OCI-LY3 (cell line): ENCODE measurements at regions not wholly inside any gene's neighbourhood (a gene's known extent, or its start where the extent isn't known, plus 50 kb on each side); places are given as distances from the start of the nearest gene placed in this dataset.

Experiments
- H2AFZ ChIP-seq: fragments of 200-600, 300-600 bp; shearing (Covaris generic); 2 replicates; pipeline ENCODE4 v1.6.0; 2014; ENCODE audit warnings: antibody characterized with exemption, low read depth, low read length
- H3K27ac ChIP-seq: fragments of 200-600, 300-600 bp; sonication (generic); 2 replicates; pipeline ENCODE4 v1.5.1; 2014; ENCODE audit warnings: mild to moderate bottlenecking, low read length, moderate library complexity, mixed read lengths
- H3K27me3 ChIP-seq: fragments of 200-600, 300-600 bp; sonication (generic); 2 replicates; pipeline ENCODE4 v1.6.1; 2014; ENCODE audit warnings: low read depth, low read length, mixed read lengths
- H3K36me3 ChIP-seq: fragments of 200-600, 300-600 bp; sonication (generic); replicated peaks from 2 replicates; pipeline ENCODE3; 2014; ENCODE audit warnings: low read depth, low read length, mixed read lengths
- H3K4me1 ChIP-seq: fragments of 300-600, 200-600 bp; sonication (generic); 2 replicates; pipeline ENCODE4 v1.6.1; 2014; ENCODE audit warnings: low read length, mixed read lengths
- H3K4me2 ChIP-seq: fragments of 200-600, 300-600 bp; sonication (generic); 2 replicates; pipeline ENCODE4 v1.6.1; 2014; ENCODE audit warnings: low read length, mixed read lengths
- H3K4me3 ChIP-seq: fragments of 300-600, 200-600 bp; sonication (generic); 2 replicates; pipeline ENCODE4 v1.5.1; 2014; ENCODE audit warnings: antibody characterized with exemption, mild to moderate bottlenecking, low read length, moderate library complexity
- H3K79me2 ChIP-seq: fragments of 300-600, 200-600 bp; shearing (Covaris generic); 2 replicates; pipeline ENCODE4 v1.6.1; 2014; ENCODE audit warnings: mild to moderate bottlenecking, low read length, mixed read lengths
- H3K9ac ChIP-seq: fragments of 300-600, 200-600 bp; shearing (Covaris generic); 2 replicates; pipeline ENCODE4 v1.6.0; 2014; ENCODE audit warnings: mild to moderate bottlenecking, low read length, moderate library complexity
- H3K9me3 ChIP-seq: fragments of 200-600, 300-600 bp; shearing (Covaris generic); 2 replicates; pipeline ENCODE4 v1.6.1; 2014; ENCODE audit warnings: low read length, mixed read lengths; ENCODE audit not compliant: insufficient read depth
- H4K20me1 ChIP-seq: fragments of 200-600, 300-600 bp; sonication (generic); 2 replicates; pipeline ENCODE4 v1.6.1; 2016; ENCODE audit warnings: low read length, mixed read lengths; ENCODE audit not compliant: insufficient read depth
- EZH2phosphoT487 ChIP-seq: fragments of 200-600 bp; shearing (Covaris generic); IDR thresholded peaks from 2 replicates; pipeline ENCODE4 v1.6.1; 2018; ENCODE audit warnings: antibody characterized with exemption, mixed run types, low read depth
- TF ChIP-seq, protein P1 (sequence below): fragments of 200-600, 300-600 bp; sonication (generic); IDR thresholded peaks from 2 replicates; pipeline ENCODE4 v1.5.1; 2014; ENCODE audit warnings: antibody characterized with exemption, low read length, low read depth

DNA sequence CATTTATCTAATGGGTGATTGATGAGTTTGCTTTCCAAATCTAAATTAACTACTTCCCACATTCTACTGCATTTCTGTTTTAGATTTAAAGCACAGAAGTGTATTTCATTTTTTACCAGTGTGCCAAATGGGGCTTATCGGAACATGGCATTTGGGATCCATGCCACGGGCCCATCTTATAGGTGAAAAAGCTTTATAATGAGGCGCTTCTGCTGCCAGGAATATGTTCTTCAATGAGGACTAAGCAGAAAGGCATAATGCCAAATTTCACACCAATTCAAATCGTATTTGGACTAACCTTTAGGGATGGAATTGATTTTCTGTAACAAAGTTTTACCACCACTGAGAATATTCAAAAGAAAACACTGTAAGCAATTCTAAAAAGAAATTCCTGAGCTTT lies 803.5 kb upstream of the FLRT2 start:
- H3K9ac ChIP-seq = no peak overlapping the region
- TF ChIP-seq, protein P1, sequence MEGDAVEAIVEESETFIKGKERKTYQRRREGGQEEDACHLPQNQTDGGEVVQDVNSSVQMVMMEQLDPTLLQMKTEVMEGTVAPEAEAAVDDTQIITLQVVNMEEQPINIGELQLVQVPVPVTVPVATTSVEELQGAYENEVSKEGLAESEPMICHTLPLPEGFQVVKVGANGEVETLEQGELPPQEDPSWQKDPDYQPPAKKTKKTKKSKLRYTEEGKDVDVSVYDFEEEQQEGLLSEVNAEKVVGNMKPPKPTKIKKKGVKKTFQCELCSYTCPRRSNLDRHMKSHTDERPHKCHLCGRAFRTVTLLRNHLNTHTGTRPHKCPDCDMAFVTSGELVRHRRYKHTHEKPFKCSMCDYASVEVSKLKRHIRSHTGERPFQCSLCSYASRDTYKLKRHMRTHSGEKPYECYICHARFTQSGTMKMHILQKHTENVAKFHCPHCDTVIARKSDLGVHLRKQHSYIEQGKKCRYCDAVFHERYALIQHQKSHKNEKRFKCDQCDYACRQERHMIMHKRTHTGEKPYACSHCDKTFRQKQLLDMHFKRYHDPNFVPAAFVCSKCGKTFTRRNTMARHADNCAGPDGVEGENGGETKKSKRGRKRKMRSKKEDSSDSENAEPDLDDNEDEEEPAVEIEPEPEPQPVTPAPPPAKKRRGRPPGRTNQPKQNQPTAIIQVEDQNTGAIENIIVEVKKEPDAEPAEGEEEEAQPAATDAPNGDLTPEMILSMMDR = no peak
- TF ChIP-seq EZH2phosphoT487 = no peak
- H4K20me1 ChIP-seq = no peaks in the 10 kb centered on the region
- no peak overlapping the region for H2AFZ ChIP-seq
- H3K27me3 ChIP-seq = no peaks in the 10 kb centered on the region
- H3K79me2 ChIP-seq = no peaks in the 10 kb centered on the region
- H3K4me1 ChIP-seq = peaks cover 8% of the 10 kb centered on the region
- no peaks in the 10 kb centered on the region for H3K9me3 ChIP-seq
- H3K27ac ChIP-seq = no peak overlapping the region
- no peaks in the 10 kb centered on the region for H3K36me3 ChIP-seq
- H3K4me2 ChIP-seq = no peak overlapping the region
- no peak overlapping the region for H3K4me3 ChIP-seq

DNA sequence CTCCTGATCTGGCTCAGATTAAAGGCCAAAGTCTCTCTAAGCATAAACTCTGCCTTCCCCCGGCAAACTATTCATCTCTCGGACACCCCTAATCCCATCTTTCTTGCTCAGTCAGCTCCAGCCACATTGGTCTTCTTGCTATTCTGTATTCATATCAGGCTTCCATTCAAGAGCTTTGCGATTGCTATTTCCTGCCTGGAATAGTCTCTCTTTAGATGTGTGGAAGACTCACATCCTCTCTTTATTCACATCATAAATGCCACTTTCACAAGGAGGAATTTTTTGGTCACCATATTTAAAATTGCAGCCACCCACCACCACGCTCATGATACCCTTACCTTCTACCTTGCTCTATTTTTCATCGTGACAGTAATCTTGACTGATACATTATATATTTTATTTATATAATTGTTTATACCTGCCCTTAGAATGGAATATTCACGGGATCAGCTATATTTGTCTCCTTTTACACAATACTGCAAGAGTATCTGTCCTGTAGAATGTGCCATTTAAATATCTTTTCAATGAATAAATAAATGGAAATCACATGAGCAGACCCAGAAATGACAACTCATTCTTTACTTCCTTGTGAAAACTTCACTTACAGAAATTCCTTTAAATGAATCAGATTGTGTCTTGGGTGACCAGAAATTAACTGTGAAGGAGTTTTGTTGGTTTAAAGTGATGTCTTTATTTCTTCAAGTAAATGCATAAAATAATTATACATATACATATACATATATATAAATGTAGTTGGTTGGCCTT lies 780.6 kb upstream of the FLRT2 start:
- Histone ChIP-seq H3K4me3 (no peak overlapping the region), H3K79me2 (no peaks in the 10 kb centered on the region), H2AFZ (no peak overlapping the region), H3K9ac (no peak overlapping the region), H3K27ac (no peak overlapping the region), H3K9me3 (no peaks in the 10 kb centered on the region), H3K27me3 (no peaks in the 10 kb centered on the region), H3K36me3 (no peaks in the 10 kb centered on the region), H4K20me1 (no peaks in the 10 kb centered on the region), H3K4me2 (no peak overlapping the region), H3K4me1 (no peaks in the 10 kb centered on the region)
- TF ChIP-seq, protein P1 = no peak
- no peak for TF ChIP-seq EZH2phosphoT487

DNA sequence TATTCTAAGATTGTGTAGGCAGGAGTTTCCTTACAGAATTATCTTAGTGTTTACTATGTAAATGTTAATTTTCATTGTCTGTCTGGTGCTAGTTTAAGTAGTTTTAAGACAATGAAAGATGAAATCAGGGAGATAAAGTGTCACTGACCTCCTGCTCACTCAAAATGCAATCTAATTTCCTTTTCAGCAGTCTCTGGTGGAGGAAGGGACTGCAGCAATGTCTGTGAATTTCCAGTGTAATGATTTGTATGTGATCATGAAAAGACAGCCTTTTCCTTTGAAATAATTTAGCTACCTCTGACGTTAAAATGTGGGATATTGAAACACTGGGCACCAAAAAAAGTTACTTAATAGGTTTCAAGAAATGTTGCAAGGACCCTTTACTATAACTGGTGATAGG lies 779.7 kb upstream of the FLRT2 start:
- Histone ChIP-seq H3K36me3 (no peaks in the 10 kb centered on the region), H3K79me2 (no peaks in the 10 kb centered on the region), H3K9ac (no peak overlapping the region), H3K9me3 (no peaks in the 10 kb centered on the region), H3K4me1 (peaks cover 3% of the 10 kb centered on the region), H4K20me1 (no peaks in the 10 kb centered on the region), H3K4me2 (no peak overlapping the region), H3K27me3 (no peaks in the 10 kb centered on the region), H2AFZ (no peak overlapping the region), H3K27ac (no peak overlapping the region), H3K4me3 (no peak overlapping the region)
- TF ChIP-seq EZH2phosphoT487 = no peak
- TF ChIP-seq, protein P1 = no peak

DNA sequence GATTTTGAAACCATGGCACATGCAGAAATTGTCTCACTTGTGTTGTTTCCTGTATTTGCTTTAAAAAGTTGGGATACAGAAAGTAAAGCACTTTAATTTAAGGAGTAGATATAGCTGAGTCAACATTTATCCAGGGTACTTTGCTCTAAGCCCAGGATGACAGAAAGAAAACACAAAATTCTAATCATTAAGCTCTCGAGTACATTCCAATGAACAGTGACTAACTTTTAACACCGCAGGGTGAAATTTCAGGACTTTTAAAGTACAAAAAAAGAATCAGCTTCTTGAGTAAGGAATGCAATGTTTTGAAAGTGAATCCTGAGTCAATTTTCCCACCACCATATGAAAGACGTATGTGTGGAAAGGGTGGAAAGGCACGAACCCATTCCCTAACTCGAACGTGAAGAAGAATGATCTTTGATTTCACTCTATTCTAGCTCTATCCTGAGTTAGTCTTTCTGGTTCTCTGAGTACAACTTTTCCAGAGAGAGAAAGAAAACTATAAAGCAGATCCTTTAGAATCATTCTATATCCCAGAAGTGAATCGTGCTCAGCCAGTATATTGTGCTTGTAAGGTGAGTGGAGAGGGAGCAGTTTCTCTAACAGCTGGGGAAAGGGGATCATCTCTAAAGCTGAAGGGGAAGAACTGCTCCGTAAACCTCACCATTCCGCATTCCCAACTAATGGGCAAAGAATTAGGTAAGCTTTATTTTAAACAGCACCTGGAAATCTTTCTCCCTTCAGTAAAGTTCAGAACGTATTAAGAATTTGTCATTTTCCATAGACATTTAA lies 779.0 kb upstream of the FLRT2 start:
- Histone ChIP-seq H3K4me1 (peaks cover 9% of the 10 kb centered on the region), H3K36me3 (no peaks in the 10 kb centered on the region), H3K9me3 (no peaks in the 10 kb centered on the region), H2AFZ (no peak overlapping the region), H3K27ac (no peak overlapping the region), H3K27me3 (no peaks in the 10 kb centered on the region), H3K9ac (no peak overlapping the region), H3K4me3 (no peak overlapping the region), H4K20me1 (no peaks in the 10 kb centered on the region), H3K4me2 (no peak overlapping the region), H3K79me2 (no peaks in the 10 kb centered on the region)
- no peak for TF ChIP-seq EZH2phosphoT487
- TF ChIP-seq, protein P1 = no peak
